Activated T-cell treated with anti-CD3 and anti-CD28 coated beads, Interleukin-2, amount 50 U/mL, for 72 hours (primary cell): ENCODE measurements at regions not wholly inside any gene's neighbourhood (a gene's known extent, or its start where the extent isn't known, plus 50 kb on each side); places are given as distances from the start of the nearest gene placed in this dataset.
"Not testable (repeated sequence)": the region's sequence is repeated elsewhere in the genome, so short reads cannot be mapped to it uniquely, and the experiment has no call there.

Source experiments
- ATAC-seq, 2 donors: fragments of 150-1000 bp; cut with Tn5 transposase; replicated peaks in 1 of 2; 2 replicates each; pipeline ENCODE4 v1.10.0; 2021; ENCODE audit warnings: moderate library complexity in 2 of 2, mild to moderate bottlenecking in 1 of 2
- DNase-seq, 2 donors: peaks; one replicate each; pipeline ENCODE4 v3.0.0; 2021 to 2022; ENCODE audit warnings: mixed read lengths in 1 of 2
- H3K27ac Mint-ChIP-seq: one replicate; pipeline ENCODE4 v1.8.0; 2022; ENCODE audit warnings: mild to moderate bottlenecking, moderate library complexity, mixed read lengths
- H3K27me3 Mint-ChIP-seq: one replicate; pipeline ENCODE4 v1.8.0; 2022; ENCODE audit warnings: low read depth, mixed read lengths
- H3K36me3 Mint-ChIP-seq, 2 donors: one replicate each; pipeline ENCODE4 v1.8.0; 2022; ENCODE audit warnings: mixed read lengths in 2 of 2, mild to moderate bottlenecking in 1 of 2; ENCODE audit not compliant: insufficient read depth in 2 of 2
- H3K4me1 Mint-ChIP-seq: one replicate; pipeline ENCODE4 v1.8.0; 2022; ENCODE audit warnings: low read depth, mixed read lengths
- H3K4me3 Mint-ChIP-seq, 2 donors: one replicate each; pipeline ENCODE4 v1.8.0; 2022; ENCODE audit warnings: mild to moderate bottlenecking in 2 of 2, mixed read lengths in 2 of 2, moderate library complexity in 2 of 2
- H3K9me3 Mint-ChIP-seq, 2 donors: one replicate each; pipeline ENCODE4 v1.8.0; 2022; ENCODE audit warnings: mixed read lengths in 2 of 2

DNA sequence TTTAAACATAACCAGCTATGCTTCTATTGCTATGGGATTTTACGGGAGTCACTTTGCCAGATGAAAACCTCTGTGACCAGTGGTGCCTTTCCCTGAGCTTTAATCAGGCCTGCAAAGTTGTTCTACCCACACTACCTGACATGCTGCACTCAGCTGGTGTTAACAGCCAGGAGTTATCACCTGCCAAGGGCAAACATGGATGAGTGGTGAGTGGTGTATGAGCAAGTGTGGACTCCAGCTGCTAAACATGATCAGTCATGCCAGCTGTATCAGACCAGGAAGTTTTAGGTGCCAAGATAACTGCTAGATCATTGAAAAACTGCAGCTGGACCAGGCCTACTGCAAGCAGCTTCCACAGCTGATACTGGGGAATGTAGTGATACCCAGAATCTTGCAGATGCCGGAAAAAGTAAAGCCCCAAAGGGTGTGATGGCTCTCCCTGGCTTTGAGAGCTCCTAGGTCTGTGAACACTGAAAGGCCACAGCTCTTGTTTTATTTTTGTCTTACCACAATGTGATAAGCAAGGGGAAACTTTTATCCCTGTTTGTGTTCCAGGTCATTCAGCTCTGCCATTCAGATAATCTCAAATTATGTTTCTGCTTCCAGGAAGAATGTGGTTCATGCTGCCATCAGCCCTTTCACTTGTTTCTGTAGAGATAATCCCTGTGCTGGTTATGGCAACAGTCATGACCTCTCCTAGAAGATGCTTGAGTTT, 163.5 kb downstream of the CDY2B start:
- H3K27me3 Mint-ChIP-seq, ATAC-seq, H3K9me3 Mint-ChIP-seq: not testable (repeated sequence)

DNA sequence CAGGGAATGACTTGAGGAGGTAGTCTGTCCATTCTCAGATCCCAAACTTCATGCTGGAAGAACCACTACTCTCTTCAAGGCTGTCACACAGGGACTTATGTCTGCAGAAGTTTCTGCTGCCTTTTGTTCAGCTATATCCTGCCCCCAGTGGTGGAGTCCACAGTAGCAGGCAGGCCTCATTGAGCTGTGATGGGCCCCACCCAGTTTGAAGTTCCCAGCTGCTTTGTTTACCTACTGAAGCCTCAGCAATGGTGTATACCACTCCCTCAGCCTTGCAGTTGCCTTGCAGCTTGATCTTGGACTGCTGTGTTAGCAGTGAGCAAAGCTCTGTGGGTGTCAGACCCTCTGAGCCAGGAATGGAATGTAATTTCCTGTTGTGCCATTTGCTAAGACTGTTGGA, 212.0 kb downstream of the CDY2B start:
- not testable (repeated sequence) for H3K4me1 Mint-ChIP-seq, ATAC-seq, H3K27me3 Mint-ChIP-seq, DNase-seq, H3K27ac Mint-ChIP-seq, H3K9me3 Mint-ChIP-seq, H3K36me3 Mint-ChIP-seq, H3K4me3 Mint-ChIP-seq

More for the DNA sequence above, 163.5 kb downstream of the CDY2B start:
- H3K4me3 Mint-ChIP-seq, DNase-seq, H3K4me1 Mint-ChIP-seq, H3K27ac Mint-ChIP-seq, H3K36me3 Mint-ChIP-seq: not testable (repeated sequence)

DNA sequence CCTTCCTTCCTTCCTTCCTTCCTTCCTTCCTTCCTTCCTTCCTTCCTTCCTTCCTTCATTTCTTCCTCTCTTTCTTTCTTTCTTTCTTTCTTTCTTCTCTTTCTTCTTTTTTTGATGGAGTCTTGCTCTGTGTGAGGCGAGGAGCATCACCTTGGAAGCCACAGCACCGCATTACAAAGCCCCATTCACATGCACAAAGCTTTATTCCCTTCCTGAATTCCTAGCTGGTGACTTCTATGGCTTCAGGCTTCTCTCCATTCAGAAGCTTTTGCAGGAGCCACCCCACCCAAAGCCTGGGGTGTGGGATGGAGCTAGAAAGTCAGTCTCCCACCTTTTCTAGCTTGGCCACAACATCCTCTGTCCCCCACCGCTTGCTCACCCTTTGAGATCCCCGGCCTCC, 237.0 kb downstream of the CDY2B start:
- H3K4me3 Mint-ChIP-seq, H3K27ac Mint-ChIP-seq, H3K9me3 Mint-ChIP-seq, H3K27me3 Mint-ChIP-seq, H3K36me3 Mint-ChIP-seq, ATAC-seq, DNase-seq, H3K4me1 Mint-ChIP-seq: not testable (repeated sequence)

DNA sequence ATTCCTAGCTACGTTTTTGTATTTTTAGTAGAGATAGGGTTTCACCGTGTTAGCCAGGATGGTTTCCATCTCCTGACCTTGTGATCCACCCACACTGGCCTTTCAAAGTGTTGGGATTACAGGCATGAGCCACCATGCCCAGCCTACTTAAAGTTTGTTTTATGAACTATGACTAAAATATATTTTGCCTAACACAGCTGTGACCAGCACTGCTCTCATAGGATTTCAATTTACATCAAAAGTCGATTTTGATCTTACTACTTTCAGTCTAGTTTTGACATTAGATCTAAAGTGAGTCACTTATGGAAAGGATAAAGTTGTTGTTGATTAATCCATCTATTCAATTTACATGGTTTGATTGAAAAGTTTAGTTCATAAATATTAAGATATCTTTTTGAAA, 245.5 kb downstream of the CDY2B start:
- H3K4me3 Mint-ChIP-seq, DNase-seq, H3K27ac Mint-ChIP-seq, H3K36me3 Mint-ChIP-seq, H3K9me3 Mint-ChIP-seq, H3K27me3 Mint-ChIP-seq, H3K4me1 Mint-ChIP-seq: not testable (repeated sequence)
- peak in 1 of 2 donors; percentile 64 for ATAC-seq

DNA sequence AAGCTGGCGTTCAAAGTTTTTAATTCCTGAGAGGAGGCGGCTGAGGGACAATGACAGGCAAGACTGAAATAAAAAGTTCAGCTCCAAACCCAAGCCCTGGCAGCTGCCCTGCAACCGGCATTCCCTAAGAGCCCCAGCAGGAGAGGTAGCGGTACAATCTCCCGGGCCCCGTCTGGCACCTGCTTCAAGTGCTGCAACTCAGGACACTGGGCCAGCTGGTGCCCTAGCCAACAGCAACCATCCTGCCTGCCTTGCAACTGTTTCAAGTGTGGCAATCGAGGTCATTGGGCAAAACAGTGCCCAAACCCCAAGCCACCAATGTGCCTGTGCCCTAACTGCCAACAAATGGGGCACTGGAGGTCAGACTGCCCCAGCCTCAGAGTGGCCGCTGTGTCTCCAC, 268.8 kb downstream of the CDY2B start:
- H3K4me1 Mint-ChIP-seq, DNase-seq, H3K27ac Mint-ChIP-seq, H3K36me3 Mint-ChIP-seq, ATAC-seq, H3K9me3 Mint-ChIP-seq, H3K4me3 Mint-ChIP-seq, H3K27me3 Mint-ChIP-seq: not testable (repeated sequence)

DNA sequence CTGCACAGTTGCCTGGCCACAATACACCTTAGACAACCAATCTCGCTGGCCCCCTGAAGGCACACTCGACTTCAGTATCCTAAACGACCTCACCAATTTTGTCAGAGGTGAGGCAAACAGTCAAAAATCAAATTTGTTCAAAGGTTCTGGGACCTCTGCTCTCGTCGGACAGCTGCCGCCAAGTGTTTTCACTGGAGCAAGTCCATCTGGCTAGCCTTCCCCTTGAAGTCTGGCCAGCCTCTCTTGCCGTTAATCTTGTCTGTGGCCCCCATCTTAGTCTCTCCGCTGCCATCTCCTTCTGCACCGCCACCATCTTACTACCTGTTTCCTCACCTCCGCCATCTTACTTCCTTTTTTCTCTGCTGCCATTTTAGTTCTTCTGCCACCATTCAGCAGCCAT, 269.4 kb downstream of the CDY2B start:
- DNase-seq, H3K4me1 Mint-ChIP-seq, H3K4me3 Mint-ChIP-seq, H3K27me3 Mint-ChIP-seq, ATAC-seq, H3K36me3 Mint-ChIP-seq, H3K27ac Mint-ChIP-seq, H3K9me3 Mint-ChIP-seq: not testable (repeated sequence)

DNA sequence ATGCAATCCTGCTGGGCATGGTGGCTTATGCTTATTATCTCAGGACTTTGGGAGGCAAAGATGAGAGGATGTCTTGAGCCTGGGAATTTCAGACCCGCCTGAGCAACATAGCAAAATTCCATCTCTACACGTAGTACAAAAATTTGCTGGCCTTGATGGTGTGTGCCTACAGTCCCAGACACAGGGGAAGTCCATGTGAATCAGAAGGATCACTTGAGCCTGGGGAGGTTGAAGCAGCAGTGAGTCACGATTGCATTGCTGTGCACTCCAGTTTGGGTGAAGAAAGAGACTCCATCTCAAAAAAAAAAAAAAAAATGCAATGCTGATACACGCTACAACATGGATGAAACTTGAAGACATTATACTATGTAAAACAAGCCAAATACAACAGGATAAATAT, 272.9 kb downstream of the CDY2B start:
- not testable (repeated sequence) for H3K27me3 Mint-ChIP-seq, H3K9me3 Mint-ChIP-seq, H3K4me3 Mint-ChIP-seq, H3K36me3 Mint-ChIP-seq, DNase-seq, H3K4me1 Mint-ChIP-seq, ATAC-seq, H3K27ac Mint-ChIP-seq

DNA sequence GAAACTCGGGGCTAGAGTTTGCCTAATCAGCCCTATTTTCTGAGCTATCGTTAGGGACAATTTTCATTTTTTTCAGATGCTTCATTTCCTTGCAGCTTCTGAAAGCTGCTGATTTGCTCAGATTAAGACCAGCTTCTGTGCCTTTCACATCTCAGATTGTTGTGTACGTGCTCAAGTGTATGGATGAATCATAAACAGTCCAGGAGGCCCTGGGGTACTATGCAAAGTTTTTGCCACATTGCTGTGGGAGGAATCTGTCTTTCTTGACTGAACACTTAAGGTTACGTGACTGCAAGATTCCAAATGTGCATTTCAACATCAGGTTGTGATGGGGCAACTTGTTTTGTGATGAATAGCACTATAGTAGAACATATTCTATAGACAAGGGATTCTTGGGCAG, 280.8 kb downstream of the CDY2B start:
- H3K27me3 Mint-ChIP-seq = not testable (repeated sequence)
- peak in 1 of 2 donors; percentile 53 for ATAC-seq

DNA sequence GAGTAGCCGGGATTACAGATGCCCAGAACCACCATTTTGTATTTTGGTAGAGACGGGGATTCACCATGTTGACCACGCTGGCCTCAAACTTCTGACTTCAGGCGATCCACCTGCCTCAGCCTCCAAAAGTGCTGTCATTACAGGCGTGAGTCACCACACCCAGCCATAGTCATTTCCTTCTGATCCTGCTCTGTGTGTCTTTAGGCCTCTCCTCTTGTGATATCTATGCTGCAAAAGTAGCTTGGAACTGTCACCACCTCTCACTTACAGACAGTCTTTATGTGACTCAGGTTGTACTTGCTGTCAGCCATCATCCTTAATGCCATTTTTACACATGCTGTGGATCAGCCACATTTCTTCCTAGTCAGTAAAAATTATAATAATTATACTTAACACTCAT, 286.3 kb downstream of the CDY2B start:
- H3K9me3 Mint-ChIP-seq, DNase-seq, H3K27ac Mint-ChIP-seq, H3K4me1 Mint-ChIP-seq, H3K27me3 Mint-ChIP-seq, H3K36me3 Mint-ChIP-seq, H3K4me3 Mint-ChIP-seq: not testable (repeated sequence)
- peak in 1 of 2 donors; percentile 68 for ATAC-seq

More for the DNA sequence above, 280.8 kb downstream of the CDY2B start:
- not testable (repeated sequence) for DNase-seq, H3K4me3 Mint-ChIP-seq, H3K9me3 Mint-ChIP-seq, H3K36me3 Mint-ChIP-seq, H3K4me1 Mint-ChIP-seq, H3K27ac Mint-ChIP-seq

DNA sequence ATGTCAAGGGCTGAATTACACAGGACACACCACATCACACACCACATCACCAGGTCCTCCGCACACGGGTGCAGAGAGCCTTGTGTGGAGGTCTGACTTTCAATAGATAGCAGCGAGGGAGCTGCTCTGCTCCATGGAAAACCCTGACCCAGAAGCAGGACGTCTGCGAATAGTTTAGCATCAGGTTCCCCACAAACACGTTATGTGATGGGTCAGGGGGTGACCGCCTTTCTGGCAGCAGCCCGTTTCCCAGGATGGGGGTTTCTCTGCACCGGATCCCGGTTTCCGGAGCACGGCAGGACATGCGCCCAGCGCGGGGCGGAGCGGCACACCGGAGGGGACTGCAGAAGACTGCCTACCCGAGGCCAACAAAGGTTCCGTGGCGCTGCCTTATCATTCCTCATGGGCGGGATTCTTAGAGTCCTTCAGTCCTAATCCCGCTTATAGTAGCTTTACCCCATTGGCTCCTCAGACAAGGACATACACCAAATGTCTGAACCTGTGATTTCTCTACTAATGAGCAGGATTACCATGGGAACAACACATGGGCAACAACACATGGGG, 300.0 kb downstream of the CDY2B start:
- not testable (repeated sequence) for H3K4me3 Mint-ChIP-seq, H3K27me3 Mint-ChIP-seq, H3K9me3 Mint-ChIP-seq, DNase-seq, H3K27ac Mint-ChIP-seq, H3K4me1 Mint-ChIP-seq, H3K36me3 Mint-ChIP-seq
- ATAC-seq = peak in 1 of 2 donors; percentile 54

DNA sequence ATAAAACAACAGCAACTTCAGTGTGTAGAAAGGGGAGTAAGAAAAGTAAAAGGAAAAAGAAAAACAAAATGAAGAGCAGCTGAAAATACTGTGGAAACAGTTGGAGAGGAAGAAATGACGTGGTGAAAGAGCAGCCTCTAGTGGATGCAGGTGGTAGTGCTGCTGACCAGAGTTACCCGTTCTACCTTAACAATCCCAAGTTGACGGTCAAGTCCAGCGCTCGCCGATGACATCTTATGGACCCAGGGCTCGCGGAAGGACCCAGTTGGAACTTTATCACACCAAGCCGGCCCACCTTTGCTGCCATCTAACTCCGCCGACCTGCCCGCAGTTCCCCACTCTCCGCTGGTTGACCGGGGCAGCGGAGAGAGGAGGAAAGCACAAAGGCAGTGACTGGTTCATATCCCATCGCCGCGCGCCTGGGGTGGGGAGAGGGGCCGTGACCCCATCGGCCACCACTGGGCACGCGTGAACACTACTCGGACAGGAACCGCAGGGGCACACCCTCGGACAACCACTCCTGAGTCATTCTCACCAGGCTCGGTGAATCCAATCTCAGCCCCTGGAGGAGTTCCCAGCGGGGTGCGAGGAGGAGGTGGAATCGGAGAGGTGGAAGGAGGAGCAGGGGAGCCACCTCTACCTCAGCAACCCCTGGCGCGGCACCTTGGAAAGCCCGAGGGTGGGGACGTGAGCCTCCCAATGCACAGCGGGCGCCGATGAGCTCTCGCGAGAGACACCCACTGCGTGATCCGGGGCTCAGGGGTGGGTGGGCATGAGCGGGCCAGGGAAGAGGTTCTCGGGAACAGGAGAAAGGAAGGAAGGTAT, 300.7 kb downstream of the CDY2B start:
- H3K9me3 Mint-ChIP-seq, H3K27me3 Mint-ChIP-seq, H3K4me1 Mint-ChIP-seq, H3K27ac Mint-ChIP-seq, H3K36me3 Mint-ChIP-seq: not testable (repeated sequence)
- DNase-seq = peak in 1 of 2 donors; percentile 2
- peak overlapping the region in 1 of 2 donors; percentile 32 for H3K4me3 Mint-ChIP-seq
- ATAC-seq = peak in 1 of 2 donors; percentile 78

DNA sequence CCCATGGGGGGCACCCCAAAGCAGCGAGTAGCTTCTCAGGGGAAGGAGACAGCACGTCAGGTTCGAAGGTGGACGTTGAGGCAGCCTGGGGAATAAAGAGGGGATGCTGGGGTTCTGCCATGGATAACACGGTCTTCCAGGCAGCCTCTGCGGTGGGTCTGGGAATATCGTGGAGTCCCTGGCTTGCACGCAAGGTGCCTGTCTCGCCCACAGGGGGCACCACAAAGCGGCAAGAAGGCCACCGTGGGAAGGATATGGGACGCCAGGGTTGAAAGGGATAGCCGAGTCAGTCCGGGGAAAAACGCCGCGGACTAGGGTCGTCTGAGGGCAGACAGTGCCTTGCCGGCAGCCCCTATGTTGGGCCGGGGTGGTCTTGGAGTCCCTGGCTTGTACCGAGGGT, 316.9 kb downstream of the CDY2B start:
- not testable (repeated sequence) for H3K4me1 Mint-ChIP-seq, ATAC-seq

More for the DNA sequence above, 316.9 kb downstream of the CDY2B start:
- not testable (repeated sequence) for H3K9me3 Mint-ChIP-seq, H3K27ac Mint-ChIP-seq, DNase-seq, H3K27me3 Mint-ChIP-seq, H3K4me3 Mint-ChIP-seq, H3K36me3 Mint-ChIP-seq
